ENCODE measurements at regions not wholly inside any gene's neighbourhood (a gene's known extent, or its start where the extent isn't known, plus 50 kb on each side); places are given as distances from the start of the nearest gene placed in this dataset.

DNA sequence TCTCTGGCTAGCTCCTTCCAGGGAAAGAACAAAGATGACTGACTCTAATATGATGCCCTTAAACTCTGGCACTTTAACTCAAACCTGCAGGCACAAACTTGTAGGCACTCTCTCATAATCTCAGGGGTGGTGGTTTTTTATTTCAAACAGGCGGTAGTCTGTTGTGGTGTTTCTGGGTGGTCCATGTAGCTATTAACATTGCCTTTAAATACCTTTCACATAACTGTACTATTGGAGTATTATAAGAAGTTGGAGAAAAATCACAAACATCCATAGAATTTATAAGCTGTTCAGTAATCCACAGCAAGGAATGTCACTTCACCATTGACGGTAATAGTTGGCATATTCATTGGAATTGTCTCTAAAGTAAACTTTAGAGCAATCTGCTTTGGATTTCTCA is 204.2 kb upstream of the PDE5A start:
- H3K4me1 ChIP-seq (ENCODE audit: control insufficient read depth, extremely low read depth, insufficient read depth, low read length) = no peaks in the 10 kb centered on the region
- intact Hi-C loops (cut with micrococcal nuclease) = no loop called here
- no peak overlapping the region for H2AFZ ChIP-seq (ENCODE audit: low read depth, low read length)
- TF ChIP-seq, protein P1, sequence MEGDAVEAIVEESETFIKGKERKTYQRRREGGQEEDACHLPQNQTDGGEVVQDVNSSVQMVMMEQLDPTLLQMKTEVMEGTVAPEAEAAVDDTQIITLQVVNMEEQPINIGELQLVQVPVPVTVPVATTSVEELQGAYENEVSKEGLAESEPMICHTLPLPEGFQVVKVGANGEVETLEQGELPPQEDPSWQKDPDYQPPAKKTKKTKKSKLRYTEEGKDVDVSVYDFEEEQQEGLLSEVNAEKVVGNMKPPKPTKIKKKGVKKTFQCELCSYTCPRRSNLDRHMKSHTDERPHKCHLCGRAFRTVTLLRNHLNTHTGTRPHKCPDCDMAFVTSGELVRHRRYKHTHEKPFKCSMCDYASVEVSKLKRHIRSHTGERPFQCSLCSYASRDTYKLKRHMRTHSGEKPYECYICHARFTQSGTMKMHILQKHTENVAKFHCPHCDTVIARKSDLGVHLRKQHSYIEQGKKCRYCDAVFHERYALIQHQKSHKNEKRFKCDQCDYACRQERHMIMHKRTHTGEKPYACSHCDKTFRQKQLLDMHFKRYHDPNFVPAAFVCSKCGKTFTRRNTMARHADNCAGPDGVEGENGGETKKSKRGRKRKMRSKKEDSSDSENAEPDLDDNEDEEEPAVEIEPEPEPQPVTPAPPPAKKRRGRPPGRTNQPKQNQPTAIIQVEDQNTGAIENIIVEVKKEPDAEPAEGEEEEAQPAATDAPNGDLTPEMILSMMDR (IDR thresholded peaks at IDR 0.05; ENCODE audit: extremely low read depth in 1 of 2, insufficient read depth in 1 of 2, low read depth in 1 of 2, low read length in 2 of 2) = no peak
- TF ChIP-seq MYC (IDR thresholded peaks at IDR 0.05; ENCODE audit: low read depth, low read length) = no peak
- TF ChIP-seq, protein P2, sequence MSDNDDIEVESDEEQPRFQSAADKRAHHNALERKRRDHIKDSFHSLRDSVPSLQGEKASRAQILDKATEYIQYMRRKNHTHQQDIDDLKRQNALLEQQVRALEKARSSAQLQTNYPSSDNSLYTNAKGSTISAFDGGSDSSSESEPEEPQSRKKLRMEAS (IDR thresholded peaks at IDR 0.05; ENCODE audit: insufficient read depth, insufficient read length) = no peak
- no peak for TF ChIP-seq EZH2 (IDR thresholded peaks at IDR 0.05; ENCODE audit: borderline replicate concordance, low read depth, low read length, severe bottlenecking)
- TF ChIP-seq POLR2A (IDR thresholded peaks at IDR 0.05; ENCODE audit: low read depth, low read length) = no peak
- TF ChIP-seq FOS (IDR thresholded peaks at IDR 0.05; ENCODE audit: borderline replicate concordance, insufficient read depth, low read length) = no peak
- no peak for TF ChIP-seq GATA2 (IDR thresholded peaks at IDR 0.05; ENCODE audit: insufficient read depth, insufficient read length, low read depth, low read length)
- no peak for TF ChIP-seq JUN (IDR thresholded peaks at IDR 0.05; ENCODE audit: borderline replicate concordance, insufficient read depth, insufficient read length, low read depth)
- no peaks in the 10 kb centered on the region for H3K9me3 ChIP-seq (replicated peaks; ENCODE audit: control insufficient read depth, insufficient read depth, low read length)
- no peaks in the 10 kb centered on the region for H3K36me3 ChIP-seq (ENCODE audit: control insufficient read depth in 2 of 2, extremely low read depth in 1 of 2, insufficient read depth in 2 of 2, low read length in 2 of 2)
- ChIA-PET POLR2A (no interaction called here), CTCF (no interaction called here)
- no peaks in the 10 kb centered on the region for H3K79me2 ChIP-seq (ENCODE audit: control insufficient read depth, insufficient read depth, low read length)
- H3K9ac ChIP-seq (replicated peaks; ENCODE audit: extremely low read depth, insufficient read depth, low read length) = no peak overlapping the region
- no peak overlapping the region for H3K4me2 ChIP-seq (ENCODE audit: insufficient read depth, low read length)
- H3K9me1 ChIP-seq (replicated peaks; ENCODE audit: control insufficient read depth, extremely low read depth, insufficient read depth, low read length) = no peaks in the 10 kb centered on the region
- no peak for DNase-seq (ENCODE audit: low read depth, low spot score)
- BruUV-seq (replicated peaks) = no TSS peak
- H3K4me3 ChIP-seq (replicated peaks in 1 of 3; ENCODE audit: insufficient read depth in 1 of 3, low read depth in 1 of 3, low read length in 3 of 3) = no peak overlapping the region
- no peak overlapping the region for H3K27ac ChIP-seq (ENCODE audit: insufficient read depth, low read depth, low read length)
- H3K27me3 ChIP-seq (ENCODE audit: control insufficient read depth in 2 of 2, insufficient read depth in 2 of 2, low read length in 2 of 2) = no peaks in the 10 kb centered on the region
- dilution Hi-C loops (cut with MboI; ENCODE audit: extremely low pct_ligation_motif_present, low sequenced_read_pairs) = no loop called here
- H4K20me1 ChIP-seq (replicated peaks; ENCODE audit: control insufficient read depth, extremely low read depth, insufficient read depth, low read length) = no peaks in the 10 kb centered on the region
- FAIRE-seq = no peak
